ENCODE measurements at regions not wholly inside any gene's neighbourhood (a gene's known extent, or its start where the extent isn't known, plus 50 kb on each side); places are given as distances from the start of the nearest gene placed in this dataset.

DNA sequence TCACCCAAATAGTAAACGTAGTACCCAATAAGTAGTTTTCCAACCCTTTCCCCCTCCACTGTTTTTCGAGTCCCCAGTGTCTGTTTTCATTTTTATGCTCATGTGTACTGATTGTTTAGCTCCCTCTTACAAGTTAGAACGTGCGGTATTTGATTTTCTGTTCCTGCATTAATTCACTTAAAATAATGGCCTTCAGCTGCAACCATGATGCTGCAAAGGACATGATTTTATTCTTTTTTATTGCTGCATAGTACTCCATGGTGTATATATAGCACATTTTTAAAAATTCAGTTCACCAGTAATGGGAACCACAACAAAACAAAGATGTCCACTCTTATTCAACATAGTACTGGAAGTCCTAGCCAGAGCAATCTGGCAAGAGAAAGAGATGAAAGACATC is 72.8 kb downstream of the DUSP6 start:
- TF ChIP-seq, protein P1, sequence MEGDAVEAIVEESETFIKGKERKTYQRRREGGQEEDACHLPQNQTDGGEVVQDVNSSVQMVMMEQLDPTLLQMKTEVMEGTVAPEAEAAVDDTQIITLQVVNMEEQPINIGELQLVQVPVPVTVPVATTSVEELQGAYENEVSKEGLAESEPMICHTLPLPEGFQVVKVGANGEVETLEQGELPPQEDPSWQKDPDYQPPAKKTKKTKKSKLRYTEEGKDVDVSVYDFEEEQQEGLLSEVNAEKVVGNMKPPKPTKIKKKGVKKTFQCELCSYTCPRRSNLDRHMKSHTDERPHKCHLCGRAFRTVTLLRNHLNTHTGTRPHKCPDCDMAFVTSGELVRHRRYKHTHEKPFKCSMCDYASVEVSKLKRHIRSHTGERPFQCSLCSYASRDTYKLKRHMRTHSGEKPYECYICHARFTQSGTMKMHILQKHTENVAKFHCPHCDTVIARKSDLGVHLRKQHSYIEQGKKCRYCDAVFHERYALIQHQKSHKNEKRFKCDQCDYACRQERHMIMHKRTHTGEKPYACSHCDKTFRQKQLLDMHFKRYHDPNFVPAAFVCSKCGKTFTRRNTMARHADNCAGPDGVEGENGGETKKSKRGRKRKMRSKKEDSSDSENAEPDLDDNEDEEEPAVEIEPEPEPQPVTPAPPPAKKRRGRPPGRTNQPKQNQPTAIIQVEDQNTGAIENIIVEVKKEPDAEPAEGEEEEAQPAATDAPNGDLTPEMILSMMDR (IDR thresholded peaks at IDR 0.05): no peak
- TF ChIP-seq EZH2 (IDR thresholded peaks at IDR 0.05) (no peak), EZH2phosphoT487 (IDR thresholded peaks at IDR 0.05) (no peak)
